Hypothalamus (tissue), 51 donors: ENCODE measurements at regions not wholly inside any gene's neighbourhood (a gene's known extent, or its start where the extent isn't known, plus 50 kb on each side); places are given as distances from the start of the nearest gene placed in this dataset.
A peak's percentile ranks its signal among the peaks of the same experiment; 100 is the strongest.
"Not testable (repeated sequence)": the region's sequence is repeated elsewhere in the genome, so short reads cannot be mapped to it uniquely, and the experiment has no call there.

Experiments used
- DNase-seq, 51 donors: peaks; one replicate each; lab custom pipeline; 2025; lab: John Stamatoyannopoulos, UW

GRCh38 chr15:92751528-92751927 is 96.0 kb upstream of the FAM174B start:
- no peak for DNase-seq

GRCh38 chr15:92753591-92753990 is 98.0 kb upstream of the FAM174B start:
- no peak for DNase-seq

GRCh38 chr15:92763459-92763858 is 107.9 kb upstream of the FAM174B start:
- no peak for DNase-seq

GRCh38 chr15:92768131-92768530 is 112.6 kb upstream of the FAM174B start:
- not testable (repeated sequence) for DNase-seq

- DNase-seq, result no peak
Observed at GRCh38 chr15:92770641-92771040, 115.1 kb upstream of the FAM174B start.

- DNase-seq, result no peak
Observed at GRCh38 chr15:92772061-92772460, 116.5 kb upstream of the FAM174B start.

- DNase-seq, result no peak
Observed at GRCh38 chr15:92772626-92773244, 117.2 kb upstream of the FAM174B start.

GRCh38 chr15:92773340-92773739 is 117.8 kb upstream of the FAM174B start:
- DNase-seq, result no peak

GRCh38 chr15:92779874-92780273 is 120.2 kb upstream of the CHD2 start:
- no peak for DNase-seq

GRCh38 chr15:92780843-92781242 is 119.3 kb upstream of the CHD2 start:
- DNase-seq, result peak in 8 of 51 donors; percentile 10 to 52 (median 24)

GRCh38 chr15:92781925-92782453 is 118.1 kb upstream of the CHD2 start:
- no peak for DNase-seq

- DNase-seq, result no peak
Observed at GRCh38 chr15:92787116-92787515, 113.0 kb upstream of the CHD2 start.

GRCh38 chr15:92788196-92788595 is 111.9 kb upstream of the CHD2 start:
- no peak for DNase-seq

GRCh38 chr15:92788793-92789192 is 111.3 kb upstream of the CHD2 start:
- not testable (repeated sequence) for DNase-seq

GRCh38 chr15:92796161-92796611 is 103.9 kb upstream of the CHD2 start:
- no peak for DNase-seq

GRCh38 chr15:92797168-92798052 is 102.7 kb upstream of the CHD2 start:
- DNase-seq, result peak in 4 of 51 donors; percentile 18 to 73 (median 32)

GRCh38 chr15:92800013-92800412 is 100.1 kb upstream of the CHD2 start:
- DNase-seq, result no peak

- DNase-seq, result not testable (repeated sequence)
Observed at GRCh38 chr15:92800416-92801055, 99.6 kb upstream of the CHD2 start.

GRCh38 chr15:92801056-92801773 is 98.9 kb upstream of the CHD2 start:
- not testable (repeated sequence) for DNase-seq

- no peak for DNase-seq
Observed at GRCh38 chr15:92801774-92802464, 98.2 kb upstream of the CHD2 start.
